Neural crest cell (in vitro differentiated cells): ENCODE measurements at regions not wholly inside any gene's neighbourhood (a gene's known extent, or its start where the extent isn't known, plus 50 kb on each side); places are given as distances from the start of the nearest gene placed in this dataset.

Experiments
- DNase-seq: peaks from one replicate; pipeline ENCODE4 v3.0.0; 2021; ENCODE audit warnings: low read depth, mixed read lengths, low spot score
- H3K27ac Mint-ChIP-seq: one replicate; pipeline ENCODE4 v1.8.0; 2021; ENCODE audit warnings: mild to moderate bottlenecking, mixed read lengths; ENCODE audit not compliant: unreplicated experiment
- H3K27me3 Mint-ChIP-seq: 2 replicates; pipeline ENCODE4 v1.8.0; 2021; ENCODE audit warnings: low read depth, mild to moderate bottlenecking, mixed read lengths
- H3K36me3 Mint-ChIP-seq: 2 replicates; pipeline ENCODE4 v1.8.0; 2021; ENCODE audit warnings: low read depth, mild to moderate bottlenecking, mixed read lengths
- H3K4me1 Mint-ChIP-seq: 2 replicates; pipeline ENCODE4 v1.8.0; 2021; ENCODE audit warnings: mixed read lengths
- H3K4me3 Mint-ChIP-seq: one replicate; pipeline ENCODE4 v1.8.0; 2021; ENCODE audit warnings: mild to moderate bottlenecking, mixed read lengths
- H3K9me3 Mint-ChIP-seq: 2 replicates; pipeline ENCODE4 v1.8.0; 2021; ENCODE audit warnings: mixed read lengths
- CTCF ChIP-seq: fragments of 200-600 bp; sonication (generic); conservative IDR thresholded peaks from 2 replicates; pipeline ENCODE4 v1.5.0; 2021; ENCODE audit warnings: antibody characterized with exemption, mild to moderate bottlenecking

GRCh38 chrX:9329056-9329455, 135.8 kb upstream of the TBL1X start:
- H3K27ac Mint-ChIP-seq, result no peak overlapping the region
- no peak for TF ChIP-seq CTCF
- no peaks in the 10 kb centered on the region for H3K27me3 Mint-ChIP-seq
- H3K36me3 Mint-ChIP-seq, result peaks cover 3% of the 10 kb centered on the region
- DNase-seq, result no peak
- H3K4me1 Mint-ChIP-seq, result no peaks in the 10 kb centered on the region
- peaks cover 14% of the 10 kb centered on the region for H3K9me3 Mint-ChIP-seq
- no peak overlapping the region for H3K4me3 Mint-ChIP-seq

- Mint-ChIP-seq H3K27ac (no peak overlapping the region), H3K36me3 (peaks cover 3% of the 10 kb centered on the region), H3K9me3 (peaks cover 10% of the 10 kb centered on the region), H3K4me1 (no peaks in the 10 kb centered on the region), H3K4me3 (no peak overlapping the region), H3K27me3 (no peaks in the 10 kb centered on the region)
- no peak for TF ChIP-seq CTCF
- DNase-seq, result no peak
Observed at GRCh38 chrX:9330249-9330982, 134.4 kb upstream of the TBL1X start.

GRCh38 chrX:9333873-9334560, 130.8 kb upstream of the TBL1X start:
- Mint-ChIP-seq H3K9me3 (peaks cover 6% of the 10 kb centered on the region), H3K4me1 (peaks cover 16% of the 10 kb centered on the region), H3K36me3 (no peaks in the 10 kb centered on the region), H3K4me3 (no peak overlapping the region), H3K27me3 (no peaks in the 10 kb centered on the region), H3K27ac (no peak overlapping the region)
- no peak for TF ChIP-seq CTCF
- no peak for DNase-seq

- no peak for TF ChIP-seq CTCF
- Mint-ChIP-seq H3K27me3 (no peaks in the 10 kb centered on the region), H3K9me3 (peaks cover 7% of the 10 kb centered on the region), H3K27ac (no peak overlapping the region), H3K4me3 (no peak overlapping the region), H3K36me3 (no peaks in the 10 kb centered on the region), H3K4me1 (peaks cover 21% of the 10 kb centered on the region)
- DNase-seq, result no peak
Observed at GRCh38 chrX:9335251-9335650, 129.6 kb upstream of the TBL1X start.

- H3K4me3 Mint-ChIP-seq, result no peak overlapping the region
- H3K36me3 Mint-ChIP-seq, result no peaks in the 10 kb centered on the region
- H3K4me1 Mint-ChIP-seq, result peaks cover 33% of the 10 kb centered on the region
- peaks cover 7% of the 10 kb centered on the region for H3K9me3 Mint-ChIP-seq
- no peak for DNase-seq
- H3K27ac Mint-ChIP-seq, result no peak overlapping the region
- no peak for TF ChIP-seq CTCF
- H3K27me3 Mint-ChIP-seq, result no peaks in the 10 kb centered on the region
Observed at GRCh38 chrX:9336456-9336855, 128.4 kb upstream of the TBL1X start.
